ENCODE measurements at regions not wholly inside any gene's neighbourhood (a gene's known extent, or its start where the extent isn't known, plus 50 kb on each side); places are given as distances from the start of the nearest gene placed in this dataset.

DNA sequence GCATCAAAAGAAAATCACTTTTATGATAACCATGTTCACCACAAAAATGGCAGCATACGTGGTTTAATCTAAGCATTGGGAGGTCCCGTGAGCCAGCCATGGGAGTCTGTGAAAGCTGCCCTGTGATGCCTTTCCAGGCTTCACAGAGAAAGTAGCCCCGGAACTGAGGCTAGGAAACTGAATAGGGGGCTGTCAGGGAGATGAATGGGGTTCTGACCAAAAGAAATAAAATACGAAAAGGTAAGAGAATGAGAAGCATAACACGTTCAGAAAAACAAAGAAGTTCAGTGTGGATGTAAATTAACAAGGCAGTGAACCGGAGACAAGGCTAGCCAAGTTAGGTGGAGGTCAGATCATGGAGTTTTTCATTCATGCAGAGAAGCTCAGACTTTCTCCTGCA lies 118.9 kb downstream of the ANXA2 start (continued):
- TF ChIP-seq NFIC (IDR thresholded peaks at IDR 0.05) (no peak), ELF1 (tag; IDR thresholded peaks at IDR 0.05) (no peak), RBM25 (IDR thresholded peaks at IDR 0.05; ENCODE audit: low read depth, low read length, severe bottlenecking) (no peak), IRF2 (CRISPR knock-in tag; IDR thresholded peaks at IDR 0.05) (no peak), CHD1 (IDR thresholded peaks at IDR 0.05; ENCODE audit: low read length) (no peak)
- TF ChIP-seq, protein P1, sequence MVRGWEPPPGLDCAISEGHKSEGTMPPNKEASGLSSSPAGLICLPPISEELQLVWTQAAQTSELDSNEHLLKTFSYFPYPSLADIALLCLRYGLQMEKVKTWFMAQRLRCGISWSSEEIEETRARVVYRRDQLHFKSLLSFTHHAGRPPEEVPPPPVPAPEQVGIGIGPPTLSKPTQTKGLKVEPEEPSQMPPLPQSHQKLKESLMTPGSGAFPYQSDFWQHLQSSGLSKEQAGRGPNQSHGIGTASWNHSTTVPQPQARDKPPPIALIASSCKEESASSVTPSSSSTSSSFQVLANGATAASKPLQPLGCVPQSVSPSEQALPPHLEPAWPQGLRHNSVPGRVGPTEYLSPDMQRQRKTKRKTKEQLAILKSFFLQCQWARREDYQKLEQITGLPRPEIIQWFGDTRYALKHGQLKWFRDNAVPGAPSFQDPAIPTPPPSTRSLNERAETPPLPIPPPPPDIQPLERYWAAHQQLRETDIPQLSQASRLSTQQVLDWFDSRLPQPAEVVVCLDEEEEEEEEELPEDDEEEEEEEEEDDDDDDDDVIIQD (CRISPR knock-in tag; IDR thresholded peaks at IDR 0.05) = no peak
- TF ChIP-seq, protein P2, sequence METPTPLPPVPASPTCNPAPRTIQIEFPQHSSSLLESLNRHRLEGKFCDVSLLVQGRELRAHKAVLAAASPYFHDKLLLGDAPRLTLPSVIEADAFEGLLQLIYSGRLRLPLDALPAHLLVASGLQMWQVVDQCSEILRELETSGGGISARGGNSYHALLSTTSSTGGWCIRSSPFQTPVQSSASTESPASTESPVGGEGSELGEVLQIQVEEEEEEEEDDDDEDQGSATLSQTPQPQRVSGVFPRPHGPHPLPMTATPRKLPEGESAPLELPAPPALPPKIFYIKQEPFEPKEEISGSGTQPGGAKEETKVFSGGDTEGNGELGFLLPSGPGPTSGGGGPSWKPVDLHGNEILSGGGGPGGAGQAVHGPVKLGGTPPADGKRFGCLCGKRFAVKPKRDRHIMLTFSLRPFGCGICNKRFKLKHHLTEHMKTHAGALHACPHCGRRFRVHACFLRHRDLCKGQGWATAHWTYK (CRISPR knock-in tag; IDR thresholded peaks at IDR 0.05) = no peak

- DNase-seq (ENCODE audit: extremely low read depth in 1 of 4, low spot score in 3 of 4) = no peak
- Histone ChIP-seq H3K79me2 (ENCODE audit: control insufficient read depth, insufficient read depth, low read length) (no peaks in the 10 kb centered on the region), H3K36me3 (ENCODE audit: control insufficient read depth, insufficient read depth, low read length) (no peaks in the 10 kb centered on the region), H3K4me2 (ENCODE audit: insufficient read depth, low read length) (no peak overlapping the region), H3K27ac (ENCODE audit: extremely low read depth, low read depth, low read length) (no peak overlapping the region), H3K27me3 (ENCODE audit: control insufficient read depth in 2 of 2, insufficient read depth in 2 of 2, low read length in 2 of 2) (no peaks in the 10 kb centered on the region), H2AFZ (ENCODE audit: low read depth, low read length) (no peak overlapping the region), H3K4me1 (replicated peaks in 1 of 2; ENCODE audit: control insufficient read depth in 2 of 2, insufficient read depth in 2 of 2, low read length in 2 of 2) (no peaks in the 10 kb centered on the region), H3K9ac (ENCODE audit: insufficient read depth in 1 of 2, low read depth in 2 of 2, low read length in 2 of 2) (no peak overlapping the region), H3K9me3 (replicated peaks; ENCODE audit: control insufficient read depth, insufficient read depth, low read depth, low read length) (no peaks in the 10 kb centered on the region), H4K20me1 (replicated peaks; ENCODE audit: control insufficient read depth, insufficient read depth, low read length) (no peaks in the 10 kb centered on the region), H3K9me1 (ENCODE audit: control insufficient read depth, insufficient read depth, low read length) (no peaks in the 10 kb centered on the region), H3K4me3 (no peak overlapping the region)
- ChIA-PET POLR2A (no interaction called here), CTCF (ENCODE audit: low intra/inter-chr PET ratio) (no interaction called here)
- no peak for ATAC-seq
- FAIRE-seq = no peak
- in situ Hi-C loops (cut with MboI) (no loop called here), intact Hi-C loops (cut with micrococcal nuclease) (no loop called here)
- BruUV-seq (replicated peaks) = no TSS peak
- 0% methylated on average over 2 of the region's 2 CpGs for WGBS (ENCODE audit: insufficient coverage, low coverage, missing lambda C conversion rate)
- TF ChIP-seq ZNF274 (IDR thresholded peaks at IDR 0.05; ENCODE audit: borderline replicate concordance, low read depth, low read length) (no peak), HINFP (tag; conservative IDR thresholded peaks at IDR 0.05; ENCODE audit: low read depth) (no peak), SMARCE1 (IDR thresholded peaks at IDR 0.05) (no peak), LCOR (CRISPR knock-in tag; IDR thresholded peaks at IDR 0.05) (no peak), C11orf30 (IDR thresholded peaks at IDR 0.05; ENCODE audit: low read depth) (no peak), RNF2 (IDR thresholded peaks at IDR 0.05) (no peak), MED1 (CRISPR knock-in tag; IDR thresholded peaks at IDR 0.05; ENCODE audit: borderline replicate concordance) (no peak), RBM25 (IDR thresholded peaks at IDR 0.05; ENCODE audit: low read depth, low read length, severe bottlenecking) (no peak), LEF1 (IDR thresholded peaks at IDR 0.05) (no peak), MTA2 (IDR thresholded peaks at IDR 0.05; ENCODE audit: low read depth) (no peak), L3MBTL2 (IDR thresholded peaks at IDR 0.05) (no peak)
- TF ChIP-seq, protein P3, sequence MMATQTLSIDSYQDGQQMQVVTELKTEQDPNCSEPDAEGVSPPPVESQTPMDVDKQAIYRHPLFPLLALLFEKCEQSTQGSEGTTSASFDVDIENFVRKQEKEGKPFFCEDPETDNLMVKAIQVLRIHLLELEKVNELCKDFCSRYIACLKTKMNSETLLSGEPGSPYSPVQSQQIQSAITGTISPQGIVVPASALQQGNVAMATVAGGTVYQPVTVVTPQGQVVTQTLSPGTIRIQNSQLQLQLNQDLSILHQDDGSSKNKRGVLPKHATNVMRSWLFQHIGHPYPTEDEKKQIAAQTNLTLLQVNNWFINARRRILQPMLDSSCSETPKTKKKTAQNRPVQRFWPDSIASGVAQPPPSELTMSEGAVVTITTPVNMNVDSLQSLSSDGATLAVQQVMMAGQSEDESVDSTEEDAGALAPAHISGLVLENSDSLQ (IDR thresholded peaks at IDR 0.05) = no peak
- TF ChIP-seq, protein P4, sequence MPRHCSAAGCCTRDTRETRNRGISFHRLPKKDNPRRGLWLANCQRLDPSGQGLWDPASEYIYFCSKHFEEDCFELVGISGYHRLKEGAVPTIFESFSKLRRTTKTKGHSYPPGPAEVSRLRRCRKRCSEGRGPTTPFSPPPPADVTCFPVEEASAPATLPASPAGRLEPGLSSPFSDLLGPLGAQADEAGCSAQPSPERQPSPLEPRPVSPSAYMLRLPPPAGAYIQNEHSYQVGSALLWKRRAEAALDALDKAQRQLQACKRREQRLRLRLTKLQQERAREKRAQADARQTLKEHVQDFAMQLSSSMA (CRISPR knock-in tag; IDR thresholded peaks at IDR 0.05) = no peak
Measured at GRCh38 chr15:60280259-60280658, 117.5 kb downstream of the ANXA2 start.

Data from K562 (cell line).